ENCODE measurements at regions not wholly inside any gene's neighbourhood (a gene's known extent, or its start where the extent isn't known, plus 50 kb on each side); places are given as distances from the start of the nearest gene placed in this dataset.

- no peak for DNase-seq (ENCODE audit: low spot score)
Measured at GRCh38 chr2:42853549-42854206, 61.3 kb upstream of the HAAO start.

DNA sequence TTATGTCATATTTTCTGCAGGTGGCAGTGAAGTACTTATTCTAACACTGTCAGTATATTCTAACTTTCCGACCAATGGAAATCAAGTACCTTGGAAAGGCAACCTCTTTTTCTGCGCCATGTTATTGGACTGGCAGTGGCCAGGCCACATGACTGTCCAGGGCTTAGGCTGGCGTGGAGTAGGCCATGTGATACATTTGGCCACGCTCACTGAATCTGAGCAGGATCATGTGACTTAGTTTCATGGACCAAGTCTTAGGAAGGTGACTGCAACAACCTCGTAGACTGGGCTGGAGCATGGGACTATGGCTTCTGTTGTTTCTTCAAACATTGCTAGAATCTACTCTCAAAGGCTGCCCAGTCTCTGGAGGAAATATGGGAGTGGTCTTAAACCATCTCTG is 60.4 kb upstream of the HAAO start:
- DNase-seq (ENCODE audit: low spot score), result no peak

DNA sequence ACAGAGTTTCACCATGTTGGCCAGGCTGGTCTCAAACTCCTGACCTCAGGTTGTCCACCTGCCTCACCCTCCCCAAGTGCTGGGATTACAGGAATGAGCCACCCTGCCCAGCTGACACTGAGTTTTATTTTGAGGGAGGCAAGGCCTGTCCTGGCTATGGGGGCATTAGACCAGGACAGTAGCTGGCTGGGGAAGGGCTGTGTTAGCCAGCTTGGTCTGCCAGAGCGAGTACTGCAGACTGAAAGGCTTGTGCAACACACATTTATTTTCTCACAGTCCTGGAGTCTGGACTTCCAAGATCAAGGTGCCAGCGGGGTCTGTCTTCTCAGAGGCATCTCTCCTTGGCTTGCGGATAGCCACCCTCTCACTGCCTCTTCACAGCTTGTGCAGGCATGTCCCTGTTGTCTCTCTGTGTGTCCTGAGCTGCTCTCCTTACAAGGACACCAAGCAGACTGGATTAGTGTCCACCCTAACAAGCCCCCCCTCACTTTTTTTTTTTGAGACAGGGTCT is 59.4 kb upstream of the HAAO start:
- no peak for DNase-seq (ENCODE audit: low spot score)

DNA sequence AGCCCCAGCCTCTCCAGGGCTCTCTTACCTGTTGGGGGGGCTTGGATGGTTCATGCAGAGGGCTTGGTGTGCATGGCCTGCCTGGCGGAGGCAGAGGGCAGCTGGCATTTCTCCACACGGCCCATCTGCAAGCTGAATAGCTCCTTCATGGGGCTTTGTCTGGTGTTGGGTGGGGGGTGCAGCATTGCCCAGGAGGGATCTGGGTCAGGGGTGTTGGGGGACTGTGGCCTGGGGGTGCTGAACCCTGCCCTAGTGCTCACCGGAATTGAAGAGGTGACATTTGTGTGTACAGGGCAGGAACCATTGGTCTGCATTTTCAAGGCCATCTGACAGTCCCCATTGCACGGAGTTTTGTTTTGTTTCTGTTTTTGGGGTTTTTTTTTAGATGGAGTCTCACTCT is 58.8 kb upstream of the HAAO start:
- no peak for DNase-seq (ENCODE audit: low spot score)

DNA sequence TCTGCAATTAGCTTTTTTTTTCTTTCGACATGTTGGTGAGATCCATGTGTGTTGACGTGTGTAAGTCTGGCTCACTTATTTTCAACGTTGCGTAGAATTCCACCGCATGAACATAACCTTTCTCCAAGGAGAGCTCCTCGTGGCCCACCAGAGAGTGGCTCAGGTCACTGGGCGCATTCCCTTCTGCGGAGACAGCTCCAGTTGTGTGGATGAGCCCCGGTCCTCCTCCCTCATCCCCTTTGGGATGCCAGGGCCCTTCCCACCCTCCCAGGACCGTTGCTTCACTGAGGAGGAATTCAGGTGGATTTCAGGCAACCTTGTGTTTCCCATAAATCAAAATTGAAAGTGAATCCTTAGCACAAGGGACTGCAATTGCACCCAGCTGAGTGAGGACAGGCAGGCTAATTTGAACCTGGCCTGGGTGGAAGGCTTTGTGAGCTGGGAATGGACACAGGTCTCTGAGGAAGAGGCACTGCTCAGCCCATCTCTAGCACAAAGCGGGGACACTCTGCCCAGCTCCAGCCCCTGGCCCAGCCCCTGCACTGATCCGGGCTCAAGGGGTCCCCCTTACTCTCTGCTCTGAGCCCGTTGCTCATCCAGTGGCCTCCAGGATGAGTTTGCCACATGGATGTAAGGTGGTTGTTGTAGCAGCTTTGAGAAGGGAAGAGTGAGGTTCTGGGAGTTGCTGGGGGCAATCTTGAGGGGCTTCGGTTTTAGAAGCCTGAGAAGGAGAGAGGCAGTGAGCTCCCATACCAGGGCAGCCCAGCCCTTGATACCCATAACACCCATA is 57.8 kb upstream of the HAAO start:
- DNase-seq (ENCODE audit: low spot score), result no peak

GRCh38 chr2:42849311-42849710 is 56.9 kb upstream of the HAAO start:
- DNase-seq (ENCODE audit: low spot score), result no peak

GRCh38 chr2:42848726-42849290 is 56.4 kb upstream of the HAAO start:
- DNase-seq (ENCODE audit: low spot score), result no peak

DNA sequence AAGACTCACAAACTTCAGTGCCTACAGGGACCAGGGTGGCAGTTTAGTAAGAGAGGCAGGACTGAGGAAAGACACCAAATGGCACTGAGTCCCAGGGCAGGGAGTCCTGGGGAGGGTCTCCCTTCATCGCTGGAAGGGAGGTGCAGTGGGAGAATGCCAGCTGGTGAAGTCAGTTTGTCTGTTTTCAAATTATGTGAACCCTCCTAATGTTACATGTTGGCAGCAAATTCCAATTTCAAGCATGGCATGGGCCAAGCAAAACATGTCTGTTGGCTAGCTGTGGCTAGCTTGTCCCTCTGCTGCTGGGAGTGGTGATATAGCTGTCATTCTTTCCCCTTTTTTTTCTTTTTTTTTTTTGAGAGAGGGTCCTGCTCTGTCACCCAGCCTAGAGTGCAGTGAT is 55.9 kb upstream of the HAAO start:
- no peak for DNase-seq (ENCODE audit: low spot score)

DNA sequence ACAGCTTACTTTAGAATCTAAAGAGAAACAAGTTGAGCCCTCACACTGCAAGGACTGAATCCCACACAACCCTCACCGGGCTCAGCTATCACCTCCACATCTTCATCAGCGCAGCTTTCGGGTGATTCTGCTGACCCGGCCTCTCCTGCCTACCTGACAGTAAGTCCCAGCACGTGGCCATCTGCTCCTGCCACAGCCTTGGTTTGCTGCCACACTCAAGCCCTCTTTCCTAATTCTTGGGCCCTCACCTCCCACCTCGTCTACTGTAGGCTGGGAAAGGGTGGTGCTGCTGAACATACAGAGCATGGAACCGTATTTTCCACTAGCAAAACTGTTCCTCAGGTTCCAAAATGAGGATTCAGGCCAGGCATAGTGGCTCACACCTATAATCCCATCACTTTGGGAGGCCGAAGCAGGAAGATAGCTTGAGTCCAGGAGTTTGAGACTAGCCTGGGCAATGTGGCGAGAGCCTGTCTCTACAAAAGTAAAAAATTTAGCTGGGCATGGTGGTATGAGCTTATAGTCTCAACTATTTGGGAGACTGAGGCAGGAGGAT is 55.3 kb upstream of the HAAO start:
- DNase-seq (ENCODE audit: low spot score), result no peak

DNA sequence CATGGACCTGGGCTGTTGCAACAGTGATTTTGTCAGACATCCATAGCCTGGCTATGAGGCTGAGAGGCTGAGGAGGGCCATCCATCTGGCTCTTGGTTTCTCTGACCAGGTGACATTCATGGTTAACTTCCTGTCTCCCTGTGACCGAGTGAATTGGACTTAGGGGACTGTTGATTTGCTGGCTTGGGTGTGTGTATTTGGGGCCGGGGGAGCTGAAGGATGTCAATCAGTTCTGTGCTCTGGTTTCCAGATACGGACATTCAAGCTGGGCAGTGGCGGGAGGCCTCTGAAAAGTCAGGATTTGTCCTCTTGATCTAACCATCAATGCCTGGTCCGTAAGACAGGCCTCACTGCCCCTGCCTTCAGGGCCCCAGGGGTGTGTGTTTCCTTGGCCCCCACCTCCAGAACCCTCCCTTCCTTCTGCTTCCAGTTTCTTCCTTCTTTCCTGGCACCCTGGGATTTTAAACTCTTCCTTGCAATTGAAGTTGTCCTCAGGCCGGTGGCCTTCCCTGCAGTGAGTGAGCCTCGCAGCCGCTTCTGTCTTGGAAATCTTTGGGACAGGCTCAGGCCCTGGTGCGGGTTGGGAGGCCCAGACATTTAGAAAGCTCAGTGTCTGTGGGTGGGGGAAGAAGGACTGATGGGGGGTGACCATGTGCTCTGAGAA is 54.7 kb upstream of the HAAO start:
- DNase-seq (ENCODE audit: low spot score), result no peak

DNA sequence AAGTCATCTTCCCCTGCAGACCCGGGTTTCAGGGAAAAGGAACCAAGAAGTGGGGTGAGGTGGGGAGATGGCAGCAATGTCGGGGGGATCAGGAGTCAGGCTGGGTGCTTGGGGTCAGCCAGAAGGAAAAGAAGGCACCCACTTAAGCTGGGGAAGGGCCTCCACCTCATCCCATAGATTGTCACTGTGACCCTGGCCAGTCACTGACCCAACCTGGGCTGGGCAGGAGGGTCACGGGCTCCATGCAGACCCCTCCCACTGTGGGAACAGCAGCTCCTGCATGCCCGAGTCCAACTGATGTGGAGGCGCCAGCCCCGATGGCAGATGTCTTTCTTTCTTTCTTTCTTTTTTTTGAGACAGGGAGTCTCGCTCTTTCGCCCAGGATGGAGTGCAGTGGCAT is 53.6 kb upstream of the HAAO start:
- DNase-seq (ENCODE audit: low spot score), result no peak

GRCh38 chr2:42844901-42845821 is 52.8 kb upstream of the HAAO start:
- DNase-seq (ENCODE audit: low spot score), result no peak

- DNase-seq (ENCODE audit: low spot score), result no peak
Measured at GRCh38 chr2:42844366-42844765, 52.0 kb upstream of the HAAO start.

- no peak for DNase-seq (ENCODE audit: low spot score)
Measured at GRCh38 chr2:42843611-42844010, 51.2 kb upstream of the HAAO start.

DNA sequence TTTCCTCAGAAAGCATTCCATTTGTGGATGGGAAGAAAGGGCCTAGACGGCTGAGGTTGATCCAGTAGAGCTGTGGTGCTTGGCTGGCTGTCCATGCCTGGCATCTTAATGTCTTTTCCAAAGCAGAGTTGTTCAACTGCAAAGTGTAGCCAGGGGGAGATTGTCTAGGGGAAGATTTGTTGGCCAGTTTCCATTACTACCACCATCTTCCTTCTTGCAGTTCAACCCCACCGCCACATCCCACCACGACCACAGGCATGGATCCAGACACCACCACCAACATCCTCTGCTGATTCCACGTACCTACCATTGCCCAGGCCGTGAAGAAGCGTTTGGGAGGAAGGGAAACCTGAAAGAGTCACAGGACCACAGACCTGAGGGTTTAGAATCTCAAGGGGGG is 50.7 kb upstream of the HAAO start:
- no peak for DNase-seq (ENCODE audit: low spot score)

DNA sequence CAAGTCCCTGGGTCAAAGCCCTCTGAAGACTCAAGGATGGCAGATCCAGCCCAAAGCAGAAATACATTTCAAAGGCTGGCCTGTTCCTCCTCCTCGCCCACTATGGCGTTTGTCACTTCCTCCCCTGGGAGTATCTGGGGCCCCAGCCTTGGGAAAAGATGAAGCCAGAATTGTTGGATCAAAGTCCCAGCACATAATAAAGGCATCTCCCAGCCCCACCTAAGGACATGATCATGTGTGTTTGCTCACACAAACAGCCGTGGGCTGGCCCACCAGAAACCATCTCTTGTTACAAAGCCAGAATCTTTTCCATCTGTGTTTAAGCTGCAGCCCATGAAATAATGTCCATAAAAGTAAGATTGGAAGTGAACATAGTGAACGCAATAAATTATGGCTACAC is 50.1 kb upstream of the HAAO start:
- no peak for DNase-seq (ENCODE audit: low spot score)

Measured in NAMALWA (cell line).